Ovary (tissue), 3 donors: ENCODE measurements at regions not wholly inside any gene's neighbourhood (a gene's known extent, or its start where the extent isn't known, plus 50 kb on each side); places are given as distances from the start of the nearest gene placed in this dataset.

Experiments
- POLR2A ChIP-seq: fragments of 450-650 bp; IDR thresholded peaks from one replicate; pipeline ENCODE4 v1.6.1; 2017; ENCODE audit warnings: antibody characterized with exemption, mild to moderate bottlenecking, moderate library complexity
- TF ChIP-seq, protein P1 (sequence below), 3 donors: fragments of 450-650 bp in 2 of 3; fragments of 200-600 bp in 1 of 3; IDR thresholded peaks; one replicate each; pipeline versions ENCODE4 v1.5.1 to v1.8.0; 2016 to 2022; ENCODE audit warnings: antibody characterized with exemption in 3 of 3, mild to moderate bottlenecking in 1 of 3
- donor health status: DM: no; HTN: no; CAD: no.

GRCh38 chr2:33762636-33763035 is 163.5 kb upstream of the FAM98A start:
- TF ChIP-seq, protein P1, sequence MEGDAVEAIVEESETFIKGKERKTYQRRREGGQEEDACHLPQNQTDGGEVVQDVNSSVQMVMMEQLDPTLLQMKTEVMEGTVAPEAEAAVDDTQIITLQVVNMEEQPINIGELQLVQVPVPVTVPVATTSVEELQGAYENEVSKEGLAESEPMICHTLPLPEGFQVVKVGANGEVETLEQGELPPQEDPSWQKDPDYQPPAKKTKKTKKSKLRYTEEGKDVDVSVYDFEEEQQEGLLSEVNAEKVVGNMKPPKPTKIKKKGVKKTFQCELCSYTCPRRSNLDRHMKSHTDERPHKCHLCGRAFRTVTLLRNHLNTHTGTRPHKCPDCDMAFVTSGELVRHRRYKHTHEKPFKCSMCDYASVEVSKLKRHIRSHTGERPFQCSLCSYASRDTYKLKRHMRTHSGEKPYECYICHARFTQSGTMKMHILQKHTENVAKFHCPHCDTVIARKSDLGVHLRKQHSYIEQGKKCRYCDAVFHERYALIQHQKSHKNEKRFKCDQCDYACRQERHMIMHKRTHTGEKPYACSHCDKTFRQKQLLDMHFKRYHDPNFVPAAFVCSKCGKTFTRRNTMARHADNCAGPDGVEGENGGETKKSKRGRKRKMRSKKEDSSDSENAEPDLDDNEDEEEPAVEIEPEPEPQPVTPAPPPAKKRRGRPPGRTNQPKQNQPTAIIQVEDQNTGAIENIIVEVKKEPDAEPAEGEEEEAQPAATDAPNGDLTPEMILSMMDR (IDR thresholded peaks at IDR 0.05): no peak
- no peak for TF ChIP-seq POLR2A
